Trophoblast cell (in vitro differentiated cells and primary cell): ENCODE measurements at regions not wholly inside any gene's neighbourhood (a gene's known extent, or its start where the extent isn't known, plus 50 kb on each side); places are given as distances from the start of the nearest gene placed in this dataset.

Experiments
- DNase-seq, 2 donors: peaks; one replicate each; pipeline ENCODE4 v3.0.0-alpha.2; 2016
- H2AFZ ChIP-seq: 2 replicates; pipeline ENCODE4 v1.6.1; 2013; ENCODE audit warnings: low read length, moderate library complexity, mild to moderate bottlenecking; ENCODE audit not compliant: insufficient read depth, poor library complexity
- H2AK5ac ChIP-seq: 2 replicates; pipeline ENCODE4 v1.6.1; 2013; ENCODE audit warnings: mild to moderate bottlenecking, low read length
- H2BK120ac ChIP-seq: 2 replicates; pipeline ENCODE4 v1.6.1; 2013; ENCODE audit warnings: low read length, mild to moderate bottlenecking, moderate library complexity; ENCODE audit not compliant: insufficient read depth, poor library complexity
- H2BK12ac ChIP-seq: 2 replicates; pipeline ENCODE4 v1.6.1; 2013; ENCODE audit warnings: mild to moderate bottlenecking, low read length, moderate library complexity
- H2BK5ac ChIP-seq: 2 replicates; pipeline ENCODE4 v1.6.1; 2013; ENCODE audit warnings: low read length, low read depth, moderate library complexity, mild to moderate bottlenecking; ENCODE audit not compliant: poor library complexity
- H3K14ac ChIP-seq: 2 replicates; pipeline ENCODE4 v1.6.1; 2013; ENCODE audit warnings: mild to moderate bottlenecking, low read length
- H3K18ac ChIP-seq: 2 replicates; pipeline ENCODE4 v1.6.1; 2013; ENCODE audit warnings: mild to moderate bottlenecking, low read length
- H3K23ac ChIP-seq: 2 replicates; pipeline ENCODE4 v1.6.1; 2013; ENCODE audit warnings: low read length
- H3K27ac ChIP-seq: 2 replicates; pipeline ENCODE4 v1.5.1; 2013; ENCODE audit warnings: low read depth, mild to moderate bottlenecking, inconsistent platforms, low read length, moderate library complexity
- H3K27me3 ChIP-seq: 2 replicates; pipeline ENCODE4 v1.6.1; 2013; ENCODE audit warnings: inconsistent platforms, mild to moderate bottlenecking, low read length, moderate library complexity; ENCODE audit not compliant: insufficient read depth
- H3K36me3 ChIP-seq, 2 experiments: 1 replicate in 1 of 2; 2 replicates in 1 of 2; pipeline ENCODE4 v1.6.1; 2013; ENCODE audit warnings: low read length in 2 of 2, mild to moderate bottlenecking in 2 of 2, moderate library complexity in 1 of 2; ENCODE audit not compliant: insufficient read depth in 2 of 2, control insufficient read depth in 1 of 2
- H3K4ac ChIP-seq: 2 replicates; pipeline ENCODE4 v1.6.1; 2013; ENCODE audit warnings: low read depth, mild to moderate bottlenecking, low read length, moderate library complexity
- H3K4me1 ChIP-seq, 2 experiments: 1 replicate in 1 of 2; 2 replicates in 1 of 2; pipeline ENCODE4 v1.6.1; 2013; ENCODE audit warnings: low read length in 2 of 2, mild to moderate bottlenecking in 2 of 2, moderate library complexity in 1 of 2; ENCODE audit not compliant: insufficient read depth in 2 of 2, control insufficient read depth in 1 of 2
- H3K4me2 ChIP-seq: 2 replicates; pipeline ENCODE4 v1.6.1; 2013; ENCODE audit warnings: inconsistent platforms, mild to moderate bottlenecking, low read length, moderate library complexity
- H3K4me3 ChIP-seq: 2 replicates; pipeline ENCODE4 v1.5.1; 2013; ENCODE audit warnings: mild to moderate bottlenecking, low read depth, low read length, inconsistent platforms
- H3K79me1 ChIP-seq: one replicate; pipeline ENCODE4 v1.6.1; 2013; ENCODE audit warnings: low read length
- H3K79me2 ChIP-seq: 2 replicates; pipeline ENCODE4 v1.6.1; 2013; ENCODE audit warnings: low read length, mild to moderate bottlenecking; ENCODE audit not compliant: control insufficient read depth, insufficient read depth, poor library complexity
- H3K9ac ChIP-seq: 2 replicates; pipeline ENCODE4 v1.6.1; 2013; ENCODE audit warnings: mild to moderate bottlenecking, low read length
- H3K9me3 ChIP-seq: 2 replicates; pipeline ENCODE4 v1.6.1; 2013; ENCODE audit warnings: low read depth, mild to moderate bottlenecking, control low read depth, inconsistent platforms, low read length; ENCODE audit not compliant: insufficient read depth
- H4K12ac ChIP-seq: 2 replicates; pipeline ENCODE4 v1.6.1; 2013; ENCODE audit warnings: low read depth, mild to moderate bottlenecking, low read length, moderate library complexity
- H4K8ac ChIP-seq: 2 replicates; pipeline ENCODE4 v1.6.1; 2013; ENCODE audit warnings: low read depth, mild to moderate bottlenecking, low read length, moderate library complexity
- H4K91ac ChIP-seq: one replicate; pipeline ENCODE4 v1.6.1; 2013; ENCODE audit warnings: low read depth, mild to moderate bottlenecking, low read length, moderate library complexity
- WGBS: extraction: QIAGEN DNeasy Blood & Tissue Kit; methylation state at CpG from one replicate; pipeline ENCODE4 v1.1.7; 2013; ENCODE audit warnings: missing lambda C conversion rate; ENCODE audit not compliant: insufficient read length, insufficient coverage; ENCODE audit errors: extremely low coverage; 5-methylcytosine and 5-hydroxymethylcytosine counted together

- Histone ChIP-seq H3K27me3 (no peaks in the 10 kb centered on the region), H4K12ac (no peak overlapping the region), H2BK120ac (no peak overlapping the region), H3K14ac (no peak overlapping the region), H4K8ac (no peak overlapping the region), H3K9me3 (no peaks in the 10 kb centered on the region), H3K9ac (no peak overlapping the region), H3K23ac (no peak overlapping the region), H3K4me3 (no peak overlapping the region), H2BK12ac (no peak overlapping the region), H2AFZ (no peak overlapping the region), H3K36me3 (no peaks in the 10 kb centered on the region), H2BK5ac (no peak overlapping the region), H3K4me1 (peaks cover 0 to 2% of the 10 kb centered on the region in 2 experiments), H3K4ac (no peak overlapping the region), H3K79me2 (no peaks in the 10 kb centered on the region), H3K4me2 (no peak overlapping the region), H3K27ac (no peak overlapping the region), H3K18ac (no peak overlapping the region), H4K91ac (no peak overlapping the region), H3K79me1 (no peaks in the 10 kb centered on the region), H2AK5ac (no peak overlapping the region)
- no CpG with 5 or more reads among the region's 3 CpGs for WGBS
- no peak for DNase-seq
Observed at GRCh38 chr2:16189836-16190160, 249.4 kb downstream of the MYCN start.

- Histone ChIP-seq H4K12ac (no peak overlapping the region), H3K4me3 (no peak overlapping the region), H4K91ac (no peak overlapping the region), H3K9ac (no peak overlapping the region), H2BK12ac (no peak overlapping the region), H3K18ac (no peak overlapping the region), H3K14ac (no peak overlapping the region), H4K8ac (no peak overlapping the region), H2AK5ac (no peak overlapping the region), H3K4me1 (peaks cover 0 to 2% of the 10 kb centered on the region in 2 experiments), H2BK5ac (no peak overlapping the region), H2BK120ac (no peak overlapping the region), H3K27me3 (no peaks in the 10 kb centered on the region), H3K79me2 (no peaks in the 10 kb centered on the region), H3K23ac (no peak overlapping the region), H3K9me3 (no peaks in the 10 kb centered on the region), H3K36me3 (no peaks in the 10 kb centered on the region), H3K4me2 (no peak overlapping the region), H3K27ac (no peak overlapping the region), H2AFZ (no peak overlapping the region), H3K79me1 (no peaks in the 10 kb centered on the region), H3K4ac (no peak overlapping the region)
- DNase-seq: no peak
- no CpG with 5 or more reads among the region's 5 CpGs for WGBS
Observed at GRCh38 chr2:16189029-16189835, 248.9 kb downstream of the MYCN start.

GRCh38 chr2:16188261-16188890, 248.0 kb downstream of the MYCN start:
- H3K4ac ChIP-seq: no peak overlapping the region
- H2AK5ac ChIP-seq: no peak overlapping the region
- H3K4me2 ChIP-seq: no peak overlapping the region
- H3K9me3 ChIP-seq: no peaks in the 10 kb centered on the region
- H4K12ac ChIP-seq: no peak overlapping the region
- H3K14ac ChIP-seq: no peak overlapping the region
- no peak overlapping the region for H2BK120ac ChIP-seq
- H3K79me1 ChIP-seq: no peaks in the 10 kb centered on the region
- H3K27me3 ChIP-seq: no peaks in the 10 kb centered on the region
- no peak overlapping the region for H4K91ac ChIP-seq
- no peak overlapping the region for H2BK12ac ChIP-seq
- H2AFZ ChIP-seq: no peak overlapping the region
- no peak overlapping the region for H4K8ac ChIP-seq
- no CpG with 5 or more reads among the region's 4 CpGs for WGBS
- H2BK5ac ChIP-seq: no peak overlapping the region
- no peak overlapping the region for H3K27ac ChIP-seq
- H3K23ac ChIP-seq: no peak overlapping the region
- no peaks in the 10 kb centered on the region for H3K79me2 ChIP-seq
- DNase-seq: no peak
- peaks cover 0 to 2% of the 10 kb centered on the region in 2 experiments for H3K4me1 ChIP-seq
- H3K18ac ChIP-seq: no peak overlapping the region
- H3K4me3 ChIP-seq: no peak overlapping the region
- H3K9ac ChIP-seq: no peak overlapping the region
- H3K36me3 ChIP-seq: no peaks in the 10 kb centered on the region

- H4K12ac ChIP-seq: no peak overlapping the region
- H2AK5ac ChIP-seq: no peak overlapping the region
Observed at GRCh38 chr2:16187482-16187817, 247.1 kb downstream of the MYCN start.

More at GRCh38 chr2:16187482-16187817, 247.1 kb downstream of the MYCN start:
- Histone ChIP-seq H4K91ac (no peak overlapping the region), H3K9me3 (no peaks in the 10 kb centered on the region), H3K79me2 (no peaks in the 10 kb centered on the region), H3K14ac (no peak overlapping the region), H3K4ac (no peak overlapping the region), H4K8ac (no peak overlapping the region), H3K9ac (no peak overlapping the region), H3K18ac (no peak overlapping the region), H2BK12ac (no peak overlapping the region), H3K4me1 (peaks cover 0 to 2% of the 10 kb centered on the region in 2 experiments), H3K4me2 (no peak overlapping the region), H3K23ac (no peak overlapping the region), H3K79me1 (no peaks in the 10 kb centered on the region), H3K36me3 (no peaks in the 10 kb centered on the region), H2BK5ac (no peak overlapping the region), H3K4me3 (no peak overlapping the region), H3K27me3 (no peaks in the 10 kb centered on the region), H2AFZ (no peak overlapping the region), H3K27ac (no peak overlapping the region), H2BK120ac (no peak overlapping the region)
- no CpG with 5 or more reads among the region's 3 CpGs for WGBS
- no peak for DNase-seq
